ENCODE measurements at regions not wholly inside any gene's neighbourhood (a gene's known extent, or its start where the extent isn't known, plus 50 kb on each side); places are given as distances from the start of the nearest gene placed in this dataset.

DNA sequence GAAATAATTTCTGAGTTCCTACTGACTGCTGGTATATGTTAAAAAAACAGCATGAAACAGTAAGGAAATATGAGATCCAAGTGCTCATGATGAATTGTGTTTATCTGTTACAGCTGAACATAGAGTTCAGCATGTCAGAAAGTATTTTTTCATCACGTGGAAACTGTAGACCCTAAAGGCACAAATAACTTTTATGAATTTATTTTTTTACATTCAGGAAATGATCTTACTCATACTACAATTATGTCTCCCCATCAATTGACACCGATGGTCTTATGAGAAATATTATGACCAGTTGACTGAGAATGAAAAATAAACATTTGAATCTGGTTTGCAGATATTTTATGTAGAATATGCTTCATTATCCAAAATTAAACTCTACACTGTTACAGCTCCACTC, 283.1 kb upstream of the SPANXN4 start:
- H3K4me3 ChIP-seq (ENCODE audit: insufficient read length, low read depth): no peak overlapping the region
- no peaks in the 10 kb centered on the region for H3K27me3 ChIP-seq (ENCODE audit: insufficient read depth, insufficient read length)
- no peak overlapping the region for H3K9ac ChIP-seq (ENCODE audit: insufficient read length, low read depth)
- no peaks in the 10 kb centered on the region for H3K4me1 ChIP-seq (ENCODE audit: insufficient read depth, insufficient read length)
- no peaks in the 10 kb centered on the region for H3K9me3 ChIP-seq (ENCODE audit: insufficient read depth, low read length)
- H3K36me3 ChIP-seq (ENCODE audit: insufficient read depth, insufficient read length, low read length): no peaks in the 10 kb centered on the region
- TF ChIP-seq YY1 (IDR thresholded peaks at IDR 0.05; ENCODE audit: insufficient read depth, insufficient read length) (no peak), SUZ12 (IDR thresholded peaks at IDR 0.05; ENCODE audit: extremely low read depth, insufficient read depth, insufficient read length) (no peak), ZNF274 (IDR thresholded peaks at IDR 0.05; ENCODE audit: low read depth, low read length) (no peak)
- no peak for DNase-seq (ENCODE audit: low read depth, low spot score)

GRCh38 chrX:142733327-142733726, 292.4 kb upstream of the SPANXN4 start:
- H3K9me3 ChIP-seq (ENCODE audit: insufficient read depth, low read length): no peaks in the 10 kb centered on the region
- no peaks in the 10 kb centered on the region for H3K27me3 ChIP-seq (ENCODE audit: insufficient read depth, insufficient read length)
- TF ChIP-seq SUZ12 (IDR thresholded peaks at IDR 0.05; ENCODE audit: extremely low read depth, insufficient read depth, insufficient read length) (no peak), ZNF274 (IDR thresholded peaks at IDR 0.05; ENCODE audit: low read depth, low read length) (no peak)
- H3K4me1 ChIP-seq (ENCODE audit: insufficient read depth, insufficient read length): no peaks in the 10 kb centered on the region
- no peak for DNase-seq (ENCODE audit: low read depth, low spot score)
- H3K9ac ChIP-seq (ENCODE audit: insufficient read length, low read depth): no peak overlapping the region
- H3K4me3 ChIP-seq (ENCODE audit: insufficient read length, low read depth): no peak overlapping the region
- H3K36me3 ChIP-seq (ENCODE audit: insufficient read depth, insufficient read length, low read length): no peaks in the 10 kb centered on the region

DNA sequence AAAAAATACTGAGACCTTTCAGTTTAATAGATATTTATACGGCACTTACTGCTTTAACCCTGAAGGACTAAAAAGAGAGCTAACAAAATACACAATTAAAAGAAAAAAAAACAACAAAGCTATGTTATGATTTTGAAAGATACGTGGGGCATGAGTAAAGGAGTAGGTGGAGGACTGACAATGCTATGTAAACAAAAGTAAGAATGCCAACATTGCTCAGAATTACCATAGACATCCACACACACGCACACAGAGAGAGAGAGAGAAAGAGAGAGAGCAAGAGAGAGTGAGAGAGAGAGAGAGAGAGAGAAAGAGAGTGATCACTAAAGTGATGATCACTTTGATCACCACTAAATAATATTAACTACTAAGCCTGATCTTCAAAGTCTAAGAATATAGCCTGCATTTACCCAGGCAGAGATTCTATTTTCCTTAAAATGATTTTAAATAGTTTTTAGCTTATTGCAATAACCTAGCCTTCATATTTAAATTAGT, 313.9 kb upstream of the SPANXN4 start:
- H3K4me1 ChIP-seq (ENCODE audit: insufficient read depth, insufficient read length): no peaks in the 10 kb centered on the region
- no peak overlapping the region for H3K4me3 ChIP-seq (ENCODE audit: insufficient read length, low read depth)
- H3K9me3 ChIP-seq (ENCODE audit: insufficient read depth, low read length): no peaks in the 10 kb centered on the region
- H3K27me3 ChIP-seq (ENCODE audit: insufficient read depth, insufficient read length): no peaks in the 10 kb centered on the region
- no peak for DNase-seq (ENCODE audit: low read depth, low spot score)
- H3K9ac ChIP-seq (ENCODE audit: insufficient read length, low read depth): no peak overlapping the region
- TF ChIP-seq YY1 (IDR thresholded peaks at IDR 0.05; ENCODE audit: insufficient read depth, insufficient read length) (no peak), SUZ12 (IDR thresholded peaks at IDR 0.05; ENCODE audit: extremely low read depth, insufficient read depth, insufficient read length) (no peak), ZNF274 (IDR thresholded peaks at IDR 0.05; ENCODE audit: low read depth, low read length) (no peak)
- H3K36me3 ChIP-seq (ENCODE audit: insufficient read depth, insufficient read length, low read length): no peaks in the 10 kb centered on the region

DNA sequence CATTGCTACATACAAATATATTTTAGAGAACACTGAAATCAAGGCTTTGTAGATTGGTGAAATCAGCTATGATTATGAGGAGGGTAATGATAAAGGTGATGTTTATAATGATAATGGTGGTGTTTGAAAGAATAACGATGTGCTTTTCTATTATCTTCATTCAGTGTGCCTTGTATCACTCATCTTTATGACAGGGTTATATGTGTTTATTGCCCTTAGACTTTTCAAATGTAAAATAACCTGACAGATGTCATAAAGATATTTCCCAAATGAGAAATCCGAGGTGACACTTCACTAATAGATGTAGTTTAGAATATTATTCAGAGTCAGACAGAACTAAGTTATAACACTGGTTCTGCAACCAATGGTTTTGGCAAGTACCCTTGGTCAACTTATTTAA, 323.0 kb upstream of the SPANXN4 start:
- Histone ChIP-seq H3K9ac (ENCODE audit: insufficient read length, low read depth) (no peak overlapping the region), H3K4me1 (ENCODE audit: insufficient read depth, insufficient read length) (no peaks in the 10 kb centered on the region), H3K36me3 (ENCODE audit: insufficient read depth, insufficient read length, low read length) (no peaks in the 10 kb centered on the region), H3K9me3 (ENCODE audit: insufficient read depth, low read length) (no peaks in the 10 kb centered on the region), H3K4me3 (ENCODE audit: insufficient read length, low read depth) (no peak overlapping the region), H3K27me3 (ENCODE audit: insufficient read depth, insufficient read length) (no peaks in the 10 kb centered on the region)
- TF ChIP-seq YY1 (IDR thresholded peaks at IDR 0.05; ENCODE audit: insufficient read depth, insufficient read length) (no peak), ZNF274 (IDR thresholded peaks at IDR 0.05; ENCODE audit: low read depth, low read length) (no peak), SUZ12 (IDR thresholded peaks at IDR 0.05; ENCODE audit: extremely low read depth, insufficient read depth, insufficient read length) (no peak)
- DNase-seq (ENCODE audit: low read depth, low spot score): no peak

DNA sequence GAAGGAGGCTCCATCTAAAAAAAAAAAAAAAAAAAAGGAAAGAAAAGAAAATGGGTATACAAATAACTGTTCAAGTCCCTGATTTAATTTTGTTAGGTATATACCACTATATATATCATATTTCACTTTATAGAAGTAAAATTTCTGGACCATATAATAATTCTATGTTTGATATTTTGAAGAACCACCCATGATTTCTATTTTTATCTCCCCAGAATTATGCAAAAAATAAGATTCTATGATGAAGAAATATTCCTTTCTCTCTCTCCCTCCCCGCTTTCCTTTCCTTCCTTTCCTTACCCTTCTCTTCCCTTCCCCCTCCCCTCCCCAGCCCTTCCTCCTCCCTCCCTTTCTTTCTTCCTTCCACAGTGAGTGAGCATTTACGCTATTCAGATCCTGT, 337.5 kb upstream of the SPANXN4 start:
- no peaks in the 10 kb centered on the region for H3K9me3 ChIP-seq (ENCODE audit: insufficient read depth, low read length)
- no peak overlapping the region for H3K4me3 ChIP-seq (ENCODE audit: insufficient read length, low read depth)
- TF ChIP-seq YY1 (IDR thresholded peaks at IDR 0.05; ENCODE audit: insufficient read depth, insufficient read length): no peak
- TF ChIP-seq SUZ12 (IDR thresholded peaks at IDR 0.05; ENCODE audit: extremely low read depth, insufficient read depth, insufficient read length): no peak
- TF ChIP-seq ZNF274 (IDR thresholded peaks at IDR 0.05; ENCODE audit: low read depth, low read length): no peak
- no peak for DNase-seq (ENCODE audit: low read depth, low spot score)
- H3K4me1 ChIP-seq (ENCODE audit: insufficient read depth, insufficient read length): no peaks in the 10 kb centered on the region
- H3K36me3 ChIP-seq (ENCODE audit: insufficient read depth, insufficient read length, low read length): no peaks in the 10 kb centered on the region
- H3K9ac ChIP-seq (ENCODE audit: insufficient read length, low read depth): no peak overlapping the region
- H3K27me3 ChIP-seq (ENCODE audit: insufficient read depth, insufficient read length): no peaks in the 10 kb centered on the region

DNA sequence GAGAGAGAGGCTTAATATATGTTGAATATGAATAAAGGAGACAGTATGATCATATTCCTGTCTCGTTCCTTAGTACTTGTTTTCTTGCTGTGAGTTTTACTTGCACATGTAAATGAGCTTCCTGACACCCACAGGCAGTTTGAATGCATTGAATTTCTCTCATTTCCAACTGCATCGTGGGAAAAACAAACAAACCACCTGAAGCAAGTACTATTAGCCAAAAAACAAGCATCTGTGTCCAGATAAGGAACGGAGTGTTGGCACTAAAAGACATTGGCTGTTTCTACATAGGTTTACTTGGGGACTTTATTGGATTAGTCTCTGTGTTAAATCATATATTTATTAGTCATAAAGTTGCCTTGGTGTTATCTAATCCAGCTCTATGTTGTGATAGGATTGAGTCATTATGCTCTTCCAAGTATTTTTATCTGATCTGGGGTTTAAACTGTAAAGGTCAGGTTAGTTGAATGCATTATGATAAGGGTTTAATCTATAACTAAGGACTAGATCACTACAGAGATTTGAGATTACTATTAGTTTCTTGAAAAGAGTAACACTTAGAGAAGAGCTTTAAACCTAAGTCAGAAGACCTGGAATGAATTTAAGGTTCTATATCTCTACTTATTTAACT, 339.0 kb upstream of the SPANXN4 start:
- Histone ChIP-seq H3K9ac (ENCODE audit: insufficient read length, low read depth) (no peak overlapping the region), H3K36me3 (ENCODE audit: insufficient read depth, insufficient read length, low read length) (no peaks in the 10 kb centered on the region), H3K9me3 (ENCODE audit: insufficient read depth, low read length) (no peaks in the 10 kb centered on the region), H3K27me3 (ENCODE audit: insufficient read depth, insufficient read length) (no peaks in the 10 kb centered on the region), H3K4me3 (ENCODE audit: insufficient read length, low read depth) (no peak overlapping the region), H3K4me1 (ENCODE audit: insufficient read depth, insufficient read length) (no peaks in the 10 kb centered on the region)
- DNase-seq (ENCODE audit: low read depth, low spot score): no peak
- TF ChIP-seq YY1 (IDR thresholded peaks at IDR 0.05; ENCODE audit: insufficient read depth, insufficient read length) (no peak), ZNF274 (IDR thresholded peaks at IDR 0.05; ENCODE audit: low read depth, low read length) (no peak), SUZ12 (IDR thresholded peaks at IDR 0.05; ENCODE audit: extremely low read depth, insufficient read depth, insufficient read length) (no peak)

GRCh38 chrX:142686206-142686605, 339.5 kb upstream of the SPANXN4 start:
- no peak for TF ChIP-seq YY1 (IDR thresholded peaks at IDR 0.05; ENCODE audit: insufficient read depth, insufficient read length)
- TF ChIP-seq SUZ12 (IDR thresholded peaks at IDR 0.05; ENCODE audit: extremely low read depth, insufficient read depth, insufficient read length): no peak
- no peak for TF ChIP-seq ZNF274 (IDR thresholded peaks at IDR 0.05; ENCODE audit: low read depth, low read length)
- H3K9ac ChIP-seq (ENCODE audit: insufficient read length, low read depth): no peak overlapping the region
- H3K36me3 ChIP-seq (ENCODE audit: insufficient read depth, insufficient read length, low read length): no peaks in the 10 kb centered on the region
- H3K4me3 ChIP-seq (ENCODE audit: insufficient read length, low read depth): no peak overlapping the region
- H3K27me3 ChIP-seq (ENCODE audit: insufficient read depth, insufficient read length): no peaks in the 10 kb centered on the region
- no peaks in the 10 kb centered on the region for H3K9me3 ChIP-seq (ENCODE audit: insufficient read depth, low read length)
- no peak for DNase-seq (ENCODE audit: low read depth, low spot score)
- no peaks in the 10 kb centered on the region for H3K4me1 ChIP-seq (ENCODE audit: insufficient read depth, insufficient read length)

Data from NT2/D1 (cell line).